ENCODE measurements at regions not wholly inside any gene's neighbourhood (a gene's known extent, or its start where the extent isn't known, plus 50 kb on each side); places are given as distances from the start of the nearest gene placed in this dataset.
"Not testable (repeated sequence)": the region's sequence is repeated elsewhere in the genome, so short reads cannot be mapped to it uniquely, and the experiment has no call there.

- TF ChIP-seq POLR2A (IDR thresholded peaks at IDR 0.05; ENCODE audit: low read length); GATA1 (IDR thresholded peaks at IDR 0.05; ENCODE audit: low read depth, low read length): not testable (repeated sequence)
Measured at GRCh38 chr9:90192465-90192864, 450.2 kb downstream of the DIRAS2 start.
